ENCODE measurements at regions not wholly inside any gene's neighbourhood (a gene's known extent, or its start where the extent isn't known, plus 50 kb on each side); places are given as distances from the start of the nearest gene placed in this dataset.
A peak's percentile ranks its signal among the peaks of the same experiment; 100 is the strongest.

DNA sequence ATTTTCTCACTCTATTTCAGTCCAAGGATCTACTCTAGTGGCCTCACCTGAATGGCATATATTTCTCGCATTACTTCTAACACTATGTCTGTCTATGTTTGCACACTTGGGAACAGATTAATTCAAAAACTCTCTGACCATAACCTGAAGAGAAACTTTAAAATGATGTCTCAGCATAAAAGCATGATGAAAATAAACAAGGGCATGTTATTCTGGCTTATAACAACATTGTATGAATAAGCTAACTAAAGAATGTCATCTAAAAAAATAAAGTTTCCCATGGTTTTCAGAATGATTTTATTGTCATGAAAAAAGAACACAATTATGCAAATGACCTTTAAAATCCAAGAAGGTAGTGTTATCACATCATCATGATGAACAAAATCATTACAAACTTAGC, 85.5 kb upstream of the ROBO2 start:
- Mint-ChIP-seq H3K27ac (no peak overlapping the region), H3K4me1 (no peaks in the 10 kb centered on the region), H3K9me3 (no peaks in the 10 kb centered on the region), H3K36me3 (no peaks in the 10 kb centered on the region), H3K27me3 (ENCODE audit: insufficient read depth, low read depth) (no peaks in the 10 kb centered on the region), H3K4me3 (no peak overlapping the region)
- Histone ChIP-seq H3K9me3 (ENCODE audit: low read depth) (no peaks in the 10 kb centered on the region), H3K4me1 (no peaks in the 10 kb centered on the region), H3F3A (ENCODE audit: low read depth) (no peaks in the 10 kb centered on the region), H3K9ac (no peak overlapping the region), H3K27ac (no peak overlapping the region), H3K79me2 (ENCODE audit: low read depth) (no peaks in the 10 kb centered on the region), H3K27me3 (no peaks in the 10 kb centered on the region), H3K36me3 (no peaks in the 10 kb centered on the region), H4K20me1 (ENCODE audit: low read depth) (no peaks in the 10 kb centered on the region), H3K4me2 (no peak overlapping the region), H2AFZ (replicated peaks) (no peak overlapping the region), H3K4me3 (no peak overlapping the region)
- TF ChIP-seq EZH2phosphoT487 (IDR thresholded peaks at IDR 0.05), result no peak
- TF ChIP-seq, protein P1, sequence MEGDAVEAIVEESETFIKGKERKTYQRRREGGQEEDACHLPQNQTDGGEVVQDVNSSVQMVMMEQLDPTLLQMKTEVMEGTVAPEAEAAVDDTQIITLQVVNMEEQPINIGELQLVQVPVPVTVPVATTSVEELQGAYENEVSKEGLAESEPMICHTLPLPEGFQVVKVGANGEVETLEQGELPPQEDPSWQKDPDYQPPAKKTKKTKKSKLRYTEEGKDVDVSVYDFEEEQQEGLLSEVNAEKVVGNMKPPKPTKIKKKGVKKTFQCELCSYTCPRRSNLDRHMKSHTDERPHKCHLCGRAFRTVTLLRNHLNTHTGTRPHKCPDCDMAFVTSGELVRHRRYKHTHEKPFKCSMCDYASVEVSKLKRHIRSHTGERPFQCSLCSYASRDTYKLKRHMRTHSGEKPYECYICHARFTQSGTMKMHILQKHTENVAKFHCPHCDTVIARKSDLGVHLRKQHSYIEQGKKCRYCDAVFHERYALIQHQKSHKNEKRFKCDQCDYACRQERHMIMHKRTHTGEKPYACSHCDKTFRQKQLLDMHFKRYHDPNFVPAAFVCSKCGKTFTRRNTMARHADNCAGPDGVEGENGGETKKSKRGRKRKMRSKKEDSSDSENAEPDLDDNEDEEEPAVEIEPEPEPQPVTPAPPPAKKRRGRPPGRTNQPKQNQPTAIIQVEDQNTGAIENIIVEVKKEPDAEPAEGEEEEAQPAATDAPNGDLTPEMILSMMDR (IDR thresholded peaks at IDR 0.05), result no peak
- TF ChIP-seq EZH2 (IDR thresholded peaks at IDR 0.05), result no peak
- DNase-seq (ENCODE audit: low spot score), result no peak

DNA sequence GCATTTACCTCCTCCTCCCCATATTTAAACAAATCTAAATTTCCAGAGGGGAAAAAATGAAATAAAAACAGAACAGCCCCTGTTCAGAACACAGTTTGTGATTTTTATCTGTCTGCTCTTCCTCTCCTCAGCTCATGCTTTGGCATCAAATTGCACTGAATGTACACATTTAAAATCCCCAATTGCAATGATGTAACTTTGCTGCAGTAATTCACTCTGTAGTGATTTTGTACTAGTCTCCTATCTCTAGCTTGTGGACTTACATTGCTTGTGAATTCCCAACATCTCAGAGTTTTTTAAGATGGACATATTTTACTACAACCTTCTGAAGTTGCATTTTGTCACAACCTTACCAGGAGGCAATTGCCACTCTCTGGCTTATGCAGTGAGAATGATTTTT, 81.6 kb upstream of the ROBO2 start:
- Histone ChIP-seq H3K79me2 (ENCODE audit: low read depth) (no peaks in the 10 kb centered on the region), H3K36me3 (no peaks in the 10 kb centered on the region), H3K27ac (no peak overlapping the region), H3K4me2 (no peak overlapping the region), H3K4me1 (no peaks in the 10 kb centered on the region), H3K9ac (no peak overlapping the region), H3K9me3 (ENCODE audit: low read depth) (no peaks in the 10 kb centered on the region), H3K4me3 (no peak overlapping the region), H4K20me1 (ENCODE audit: low read depth) (no peaks in the 10 kb centered on the region), H2AFZ (replicated peaks) (peak overlapping the region; percentile 43), H3K27me3 (no peaks in the 10 kb centered on the region), H3F3A (ENCODE audit: low read depth) (no peaks in the 10 kb centered on the region)
- H3K27ac Mint-ChIP-seq, result no peak overlapping the region
- no peaks in the 10 kb centered on the region for H3K4me1 Mint-ChIP-seq
- H3K9me3 Mint-ChIP-seq, result no peaks in the 10 kb centered on the region
- H3K36me3 Mint-ChIP-seq, result no peaks in the 10 kb centered on the region
- no peak overlapping the region for H3K4me3 Mint-ChIP-seq
- no peak for DNase-seq (ENCODE audit: low spot score)
- no peaks in the 10 kb centered on the region for H3K27me3 Mint-ChIP-seq (ENCODE audit: insufficient read depth, low read depth)
- TF ChIP-seq EZH2 (IDR thresholded peaks at IDR 0.05), result no peak
- TF ChIP-seq EZH2phosphoT487 (IDR thresholded peaks at IDR 0.05), result no peak
- TF ChIP-seq, protein P1 (IDR thresholded peaks at IDR 0.05), result no peak

DNA sequence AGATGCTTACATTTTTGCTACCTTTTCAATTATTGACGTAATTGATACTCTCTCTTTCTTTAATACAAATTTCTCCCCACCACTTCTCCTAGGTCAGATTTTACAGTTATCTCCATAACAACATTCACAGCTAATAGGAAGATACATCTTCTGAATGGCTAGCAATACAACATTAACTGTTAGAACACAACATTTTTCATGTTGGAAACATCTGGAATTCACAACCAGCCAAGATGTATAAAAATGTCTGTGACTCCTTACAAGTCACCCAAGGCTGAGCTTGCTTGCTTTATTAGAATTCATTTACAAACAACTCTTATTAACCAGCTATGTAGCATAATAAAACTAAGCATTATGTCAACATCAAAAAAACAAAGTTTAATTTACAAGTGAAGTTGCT, 81.0 kb upstream of the ROBO2 start:
- Histone ChIP-seq H4K20me1 (ENCODE audit: low read depth) (no peaks in the 10 kb centered on the region), H3K79me2 (ENCODE audit: low read depth) (no peaks in the 10 kb centered on the region), H3K27me3 (no peaks in the 10 kb centered on the region)

More for the DNA sequence above, 81.0 kb upstream of the ROBO2 start:
- Histone ChIP-seq H3K36me3 (no peaks in the 10 kb centered on the region), H3K9me3 (ENCODE audit: low read depth) (no peaks in the 10 kb centered on the region), H3K4me3 (no peak overlapping the region), H3K4me2 (no peak overlapping the region), H3K4me1 (no peaks in the 10 kb centered on the region), H3F3A (ENCODE audit: low read depth) (no peaks in the 10 kb centered on the region), H3K27ac (no peak overlapping the region), H2AFZ (replicated peaks) (no peak overlapping the region), H3K9ac (no peak overlapping the region)
- H3K4me1 Mint-ChIP-seq, result no peaks in the 10 kb centered on the region
- no peak for DNase-seq (ENCODE audit: low spot score)
- H3K27me3 Mint-ChIP-seq (ENCODE audit: insufficient read depth, low read depth), result no peaks in the 10 kb centered on the region
- no peak overlapping the region for H3K4me3 Mint-ChIP-seq
- H3K27ac Mint-ChIP-seq, result no peak overlapping the region
- TF ChIP-seq EZH2phosphoT487 (IDR thresholded peaks at IDR 0.05) (no peak), EZH2 (IDR thresholded peaks at IDR 0.05) (no peak)
- TF ChIP-seq, protein P1 (IDR thresholded peaks at IDR 0.05), result no peak
- H3K36me3 Mint-ChIP-seq, result no peaks in the 10 kb centered on the region
- no peaks in the 10 kb centered on the region for H3K9me3 Mint-ChIP-seq
